ENCODE measurements at regions not wholly inside any gene's neighbourhood (a gene's known extent, or its start where the extent isn't known, plus 50 kb on each side); places are given as distances from the start of the nearest gene placed in this dataset.

GRCh38 chr14:100386121-100386520 lies 63.0 kb downstream of the SLC25A47 start:
- TF ChIP-seq POLR2AphosphoS5 (IDR thresholded peaks at IDR 0.05) (no peak), POLR2A (IDR thresholded peaks at IDR 0.05; ENCODE audit: low read depth) (no peak), CTCF (IDR thresholded peaks at IDR 0.05) (no peak)
